Thyroid gland (tissue), 4 donors: ENCODE measurements at regions not wholly inside any gene's neighbourhood (a gene's known extent, or its start where the extent isn't known, plus 50 kb on each side); places are given as distances from the start of the nearest gene placed in this dataset.
"Not testable (repeated sequence)": the region's sequence is repeated elsewhere in the genome, so short reads cannot be mapped to it uniquely, and the experiment has no call there.

Experiments used
- POLR2A ChIP-seq, 2 donors: fragments of 450-650 bp; IDR thresholded peaks; one replicate each; pipeline ENCODE4 v1.6.1; 2017; ENCODE audit warnings: antibody characterized with exemption in 2 of 2, mild to moderate bottlenecking in 2 of 2, moderate library complexity in 1 of 2
- TF ChIP-seq, protein P1 (sequence below), 6 experiments: fragments of 200-600 bp in 3 of 6; fragments of 450-650 bp in 3 of 6; sonication (generic) in 3 of 6; IDR thresholded peaks; one replicate each; pipeline ENCODE4 v1.5.1; 2016 to 2019; ENCODE audit warnings: antibody characterized with exemption in 6 of 6, mild to moderate bottlenecking in 2 of 6, inconsistent platforms in 1 of 6, moderate library complexity in 1 of 6

DNA sequence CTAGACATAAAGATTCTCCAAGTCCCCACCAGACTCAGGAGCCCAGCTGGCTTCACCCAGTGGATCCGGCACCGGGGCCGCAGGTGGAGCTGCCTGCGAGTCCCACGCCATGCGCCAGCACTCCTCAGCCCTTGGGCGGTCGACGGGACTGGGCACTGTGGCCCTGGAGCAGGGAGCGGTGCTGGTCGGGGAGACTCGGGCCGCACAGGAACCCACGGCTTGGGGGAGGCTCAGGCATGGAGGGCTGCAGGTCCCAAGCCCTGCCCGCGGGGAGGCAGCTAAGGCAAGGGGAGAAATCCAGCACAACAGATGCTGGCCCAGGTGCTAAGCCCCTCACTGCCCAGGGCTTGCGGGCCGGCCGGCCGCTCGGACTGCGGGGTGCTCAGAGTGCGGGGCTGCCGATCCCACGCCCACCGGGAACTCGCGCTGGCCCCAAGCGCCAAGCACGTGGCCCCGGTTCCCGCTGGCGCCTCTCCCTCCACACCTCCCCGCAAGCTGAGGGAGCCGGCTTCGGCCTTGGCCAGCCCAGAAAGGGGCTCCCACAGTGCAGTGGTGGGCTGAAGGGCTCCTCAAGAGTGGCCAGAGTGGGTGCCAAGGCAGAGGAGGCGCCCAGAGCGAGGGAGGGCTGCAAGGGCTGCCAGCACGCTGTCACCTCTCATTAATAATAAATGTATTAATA lies 212.6 kb upstream of the LRRTM4 start:
- TF ChIP-seq, protein P1, sequence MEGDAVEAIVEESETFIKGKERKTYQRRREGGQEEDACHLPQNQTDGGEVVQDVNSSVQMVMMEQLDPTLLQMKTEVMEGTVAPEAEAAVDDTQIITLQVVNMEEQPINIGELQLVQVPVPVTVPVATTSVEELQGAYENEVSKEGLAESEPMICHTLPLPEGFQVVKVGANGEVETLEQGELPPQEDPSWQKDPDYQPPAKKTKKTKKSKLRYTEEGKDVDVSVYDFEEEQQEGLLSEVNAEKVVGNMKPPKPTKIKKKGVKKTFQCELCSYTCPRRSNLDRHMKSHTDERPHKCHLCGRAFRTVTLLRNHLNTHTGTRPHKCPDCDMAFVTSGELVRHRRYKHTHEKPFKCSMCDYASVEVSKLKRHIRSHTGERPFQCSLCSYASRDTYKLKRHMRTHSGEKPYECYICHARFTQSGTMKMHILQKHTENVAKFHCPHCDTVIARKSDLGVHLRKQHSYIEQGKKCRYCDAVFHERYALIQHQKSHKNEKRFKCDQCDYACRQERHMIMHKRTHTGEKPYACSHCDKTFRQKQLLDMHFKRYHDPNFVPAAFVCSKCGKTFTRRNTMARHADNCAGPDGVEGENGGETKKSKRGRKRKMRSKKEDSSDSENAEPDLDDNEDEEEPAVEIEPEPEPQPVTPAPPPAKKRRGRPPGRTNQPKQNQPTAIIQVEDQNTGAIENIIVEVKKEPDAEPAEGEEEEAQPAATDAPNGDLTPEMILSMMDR (IDR thresholded peaks at IDR 0.05): not testable (repeated sequence)
- TF ChIP-seq POLR2A (IDR thresholded peaks at IDR 0.05): not testable (repeated sequence)
